SK-N-SH (cell line): ENCODE measurements at regions not wholly inside any gene's neighbourhood (a gene's known extent, or its start where the extent isn't known, plus 50 kb on each side); places are given as distances from the start of the nearest gene placed in this dataset.

Experiments
- CTCF ChIA-PET: fragments of 300-600, 350-600 bp; formaldehyde crosslinking; extraction: SDS; loops from one replicate; lab custom pipeline; 2021; lab: Yijun Ruan, JAX
- POLR2A ChIA-PET: fragments of 350-600 bp; sonication (Branson Sonifier 250); formaldehyde crosslinking; extraction: SDS; loops from one replicate; lab custom pipeline; 2020; ENCODE audit warnings: antibody characterized with exemption, inconsistent platforms; lab: Yijun Ruan, JAX
- DNase-seq: peaks from one replicate; pipeline ENCODE4 v3.0.0; 2012
- H2AFZ ChIP-seq: fragments of 200-600 bp; sonication (generic); 2 replicates; pipeline ENCODE4 v1.8.1; 2016; ENCODE audit warnings: antibody characterized with exemption, mild to moderate bottlenecking, low read depth
- H3F3A ChIP-seq: fragments of 200-600 bp; sonication (generic); replicated peaks from 2 replicates; pipeline ENCODE3; 2016; ENCODE audit warnings: antibody characterized with exemption, mild to moderate bottlenecking; ENCODE audit not compliant: insufficient read depth
- H3K27ac ChIP-seq, 2 experiments: fragments of 200-500 bp in 1 of 2; fragments of 200-600 bp in 1 of 2; sonication (Bioruptor generic) in 1 of 2; sonication (generic), shearing (Covaris generic) in 1 of 2; 2 replicates each; pipeline versions ENCODE4 v1.5.1 to v1.6.1; 2014 to 2016; ENCODE audit warnings: low read depth in 2 of 2, inconsistent platforms in 1 of 2, low read length in 1 of 2, mild to moderate bottlenecking in 1 of 2, mixed read lengths in 1 of 2
- H3K27me3 ChIP-seq: fragments of 200-600 bp; sonication (generic), shearing (Covaris generic); 2 replicates; pipeline ENCODE4 v1.6.1; 2016; ENCODE audit warnings: mixed run types; ENCODE audit not compliant: insufficient read depth
- H3K36me3 ChIP-seq, 2 experiments: fragments of 200-500 bp in 1 of 2; fragments of 200-600 bp in 1 of 2; sonication (Bioruptor generic) in 1 of 2; sonication (generic) in 1 of 2; replicated peaks in 1 of 2; 2 replicates each; pipeline versions ENCODE3 to v1.5.1; 2014 to 2016; ENCODE audit warnings: low read length in 1 of 2, mild to moderate bottlenecking in 1 of 2; ENCODE audit not compliant: insufficient read depth in 2 of 2, control insufficient read depth in 1 of 2
- H3K4me1 ChIP-seq, 2 experiments: fragments of 200-500 bp in 1 of 2; fragments of 200-600 bp in 1 of 2; sonication (Bioruptor generic) in 1 of 2; sonication (generic), shearing (Covaris generic) in 1 of 2; 2 replicates each; pipeline versions ENCODE4 v1.5.1 to v1.6.1; 2014 to 2016; ENCODE audit warnings: low read depth in 1 of 2, low read length in 1 of 2, mixed run types in 1 of 2; ENCODE audit not compliant: insufficient read depth in 2 of 2, control insufficient read depth in 1 of 2
- H3K4me2 ChIP-seq: fragments of 200-600 bp; sonication (generic), shearing (Covaris generic); 2 replicates; pipeline ENCODE4 v1.6.1; 2017; ENCODE audit warnings: mixed run types
- H3K4me3 ChIP-seq, 2 experiments: fragments of 200-500 bp in 1 of 2; fragments of 200-600 bp in 1 of 2; sonication (Bioruptor generic) in 1 of 2; sonication (generic), shearing (Covaris generic) in 1 of 2; 2 replicates each; pipeline versions ENCODE4 v1.5.1 to v1.8.1; 2014 to 2016; ENCODE audit warnings: low read depth in 2 of 2, inconsistent platforms in 1 of 2, low read length in 1 of 2, mild to moderate bottlenecking in 1 of 2, mixed read lengths in 1 of 2, moderate library complexity in 1 of 2
- H3K79me2 ChIP-seq: fragments of 200-600 bp; sonication (generic); 2 replicates; pipeline ENCODE4 v1.8.1; 2017; ENCODE audit warnings: mild to moderate bottlenecking; ENCODE audit not compliant: insufficient read depth
- H3K9ac ChIP-seq: fragments of 200-600 bp; sonication (generic); 2 replicates; pipeline ENCODE4 v1.6.1; 2017; ENCODE audit warnings: mixed run types
- H3K9me2 ChIP-seq: fragments of 200-600 bp; sonication (generic); 2 replicates; pipeline ENCODE4 v1.6.1; 2017; ENCODE audit warnings: mixed run types
- H3K9me3 ChIP-seq: fragments of 200-600 bp; sonication (generic); 2 replicates; pipeline ENCODE4 v1.6.1; 2017; ENCODE audit warnings: mixed run types, mild to moderate bottlenecking, moderate library complexity
- H4K20me1 ChIP-seq: fragments of 200-600 bp; sonication (generic); 2 replicates; pipeline ENCODE4 v1.6.1; 2017; ENCODE audit warnings: mild to moderate bottlenecking, mixed run types; ENCODE audit not compliant: insufficient read depth
- ELF1 ChIP-seq: IDR thresholded peaks from 2 replicates; pipeline ENCODE4 v1.4.0; 2012
- EZH2phosphoT487 ChIP-seq: fragments of 200-600 bp; sonication (generic); IDR thresholded peaks from 2 replicates; pipeline ENCODE4 v1.6.1; 2017; ENCODE audit warnings: low read depth, mixed run types, mild to moderate bottlenecking, antibody characterized with exemption, moderate library complexity, borderline replicate concordance
- FOSL2 ChIP-seq: IDR thresholded peaks from 2 replicates; pipeline ENCODE4 v1.4.0; 2012; ENCODE audit warnings: low read depth, mild to moderate bottlenecking, moderate library complexity, borderline replicate concordance
- GATA2 ChIP-seq: sonication (generic); formaldehyde crosslinking; IDR thresholded peaks from 2 replicates; pipeline ENCODE4 v1.5.0; 2020; ENCODE audit warnings: mild to moderate bottlenecking, missing genetic modification reagents
- JUND ChIP-seq: IDR thresholded peaks from 2 replicates; pipeline ENCODE4 v1.4.0; 2012
- MAX ChIP-seq: IDR thresholded peaks from 2 replicates; pipeline ENCODE4 v1.4.0; 2012; ENCODE audit warnings: low read depth
- PBX3 ChIP-seq: IDR thresholded peaks from 2 replicates; pipeline ENCODE4; 2012
- RAD21 ChIP-seq: IDR thresholded peaks from 2 replicates; pipeline ENCODE4 v1.6.1; 2012; ENCODE audit warnings: mild to moderate bottlenecking, low read length
- RXRA ChIP-seq: IDR thresholded peaks from 2 replicates; pipeline ENCODE4 v1.4.0; 2012; ENCODE audit warnings: low read depth, mild to moderate bottlenecking, borderline replicate concordance
- TCF12 ChIP-seq: IDR thresholded peaks from 2 replicates; pipeline ENCODE4 v1.4.0; 2012
- YY1 ChIP-seq: IDR thresholded peaks from 2 replicates; pipeline ENCODE4 v1.4.0; 2012; ENCODE audit warnings: low read depth, mild to moderate bottlenecking
- WGBS: methylation state at CpG from one replicate; pipeline ENCODE4 v1.1.6; 2017; ENCODE audit warnings: low lambda C conversion rate; 5-methylcytosine and 5-hydroxymethylcytosine counted together
- TF ChIP-seq, protein P1 (sequence below): fragments of 150-350 bp; IDR thresholded peaks from 2 replicates; pipeline ENCODE4 v1.6.1; 2016; ENCODE audit warnings: mild to moderate bottlenecking, low read depth, low read length
- TF ChIP-seq, protein P2 (sequence below): IDR thresholded peaks from 2 replicates; pipeline ENCODE4 v1.4.0; 2012; ENCODE audit warnings: low read depth, borderline replicate concordance

GRCh38 chr12:66774929-66775328 lies 96.1 kb upstream of the GRIP1 start:
- Histone ChIP-seq H3K4me1 (no peaks in the 10 kb centered on the region; a peak in 1 of 4 replicates), H3K79me2 (no peaks in the 10 kb centered on the region), H3K9ac (no peak overlapping the region), H3F3A (no peaks in the 10 kb centered on the region), H3K4me2 (no peak overlapping the region), H4K20me1 (no peaks in the 10 kb centered on the region), H3K27me3 (no peaks in the 10 kb centered on the region), H3K27ac (no peak overlapping the region), H2AFZ (no peak overlapping the region), H3K4me3 (no peak overlapping the region), H3K9me2 (no peaks in the 10 kb centered on the region), H3K36me3 (no peaks in the 10 kb centered on the region), H3K9me3 (no peaks in the 10 kb centered on the region)
- POLR2A ChIA-PET, result no interaction called here
- CTCF ChIA-PET, result interaction anchor here (1.2 kb wide), 1 partner anchor 15 kb away, joined by 3 read pairs; no protein-coding TSS in a partner anchor
- no peak for DNase-seq
- TF ChIP-seq PBX3, result no peak
- no peak for TF ChIP-seq MAX
- TF ChIP-seq RAD21, result no peak
- no peak for TF ChIP-seq JUND
- TF ChIP-seq GATA2, result no peak
- TF ChIP-seq YY1, result no peak
- no peak for TF ChIP-seq ELF1
- no peak for TF ChIP-seq RXRA
- TF ChIP-seq, protein P1, sequence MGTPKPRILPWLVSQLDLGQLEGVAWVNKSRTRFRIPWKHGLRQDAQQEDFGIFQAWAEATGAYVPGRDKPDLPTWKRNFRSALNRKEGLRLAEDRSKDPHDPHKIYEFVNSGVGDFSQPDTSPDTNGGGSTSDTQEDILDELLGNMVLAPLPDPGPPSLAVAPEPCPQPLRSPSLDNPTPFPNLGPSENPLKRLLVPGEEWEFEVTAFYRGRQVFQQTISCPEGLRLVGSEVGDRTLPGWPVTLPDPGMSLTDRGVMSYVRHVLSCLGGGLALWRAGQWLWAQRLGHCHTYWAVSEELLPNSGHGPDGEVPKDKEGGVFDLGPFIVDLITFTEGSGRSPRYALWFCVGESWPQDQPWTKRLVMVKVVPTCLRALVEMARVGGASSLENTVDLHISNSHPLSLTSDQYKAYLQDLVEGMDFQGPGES, result no peak

DNA sequence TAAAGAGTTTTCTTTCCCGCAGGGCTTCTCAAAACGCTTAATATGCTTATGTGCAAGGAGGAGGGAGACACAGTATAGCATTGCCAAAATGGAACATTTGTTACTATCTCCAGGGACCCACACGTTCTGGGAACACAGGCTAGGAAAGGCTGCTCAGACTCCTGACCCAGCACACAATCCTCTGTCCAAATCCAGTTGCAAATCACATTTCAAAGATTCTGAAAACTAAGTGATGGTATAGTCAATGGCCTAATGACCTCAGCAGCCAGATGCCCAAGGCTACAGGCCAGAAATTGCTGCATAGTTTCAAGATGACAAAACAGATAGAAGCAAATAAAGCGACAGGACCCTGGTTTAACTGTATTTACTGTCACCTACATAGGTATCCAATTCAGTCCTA lies 97.0 kb upstream of the GRIP1 start:
- H3K36me3 ChIP-seq, result no peaks in the 10 kb centered on the region
- H2AFZ ChIP-seq, result no peak overlapping the region
- TF ChIP-seq, protein P2, sequence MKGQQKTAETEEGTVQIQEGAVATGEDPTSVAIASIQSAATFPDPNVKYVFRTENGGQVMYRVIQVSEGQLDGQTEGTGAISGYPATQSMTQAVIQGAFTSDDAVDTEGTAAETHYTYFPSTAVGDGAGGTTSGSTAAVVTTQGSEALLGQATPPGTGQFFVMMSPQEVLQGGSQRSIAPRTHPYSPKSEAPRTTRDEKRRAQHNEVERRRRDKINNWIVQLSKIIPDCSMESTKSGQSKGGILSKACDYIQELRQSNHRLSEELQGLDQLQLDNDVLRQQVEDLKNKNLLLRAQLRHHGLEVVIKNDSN, result no peak
- TF ChIP-seq JUND (no peak), EZH2phosphoT487 (no peak), TCF12 (no peak), FOSL2 (no peak)
- 21% methylated on average over 4 of the region's 4 CpGs for WGBS
- no peaks in the 10 kb centered on the region for H3K9me3 ChIP-seq
- no peak overlapping the region for H3K4me3 ChIP-seq
- H3K27me3 ChIP-seq, result no peaks in the 10 kb centered on the region
- H3K9me2 ChIP-seq, result no peaks in the 10 kb centered on the region
- POLR2A ChIA-PET, result interaction anchor here (0.6 kb wide), 1 partner anchor 757 kb away, joined by 3 read pairs; no protein-coding TSS in a partner anchor
- CTCF ChIA-PET, result interaction anchor here (1.2 kb wide), 1 partner anchor 14 kb away, joined by 3 read pairs; no protein-coding TSS in a partner anchor
- no peaks in the 10 kb centered on the region for H4K20me1 ChIP-seq
- no peaks in the 10 kb centered on the region for H3K79me2 ChIP-seq
- H3F3A ChIP-seq, result no peaks in the 10 kb centered on the region
- no peak overlapping the region for H3K27ac ChIP-seq
- no peak overlapping the region for H3K4me2 ChIP-seq
- DNase-seq, result no peak
- no peaks in the 10 kb centered on the region; a peak in 1 of 4 replicates for H3K4me1 ChIP-seq
- no peak overlapping the region for H3K9ac ChIP-seq
